NCI-H2029 (cell line): ENCODE measurements at regions not wholly inside any gene's neighbourhood (a gene's known extent, or its start where the extent isn't known, plus 50 kb on each side); places are given as distances from the start of the nearest gene placed in this dataset.
"Not testable (repeated sequence)": the region's sequence is repeated elsewhere in the genome, so short reads cannot be mapped to it uniquely, and the experiment has no call there.

Experiments
- DNase-seq: peaks from one replicate; lab custom pipeline; 2025; lab: John Stamatoyannopoulos, UW

DNA sequence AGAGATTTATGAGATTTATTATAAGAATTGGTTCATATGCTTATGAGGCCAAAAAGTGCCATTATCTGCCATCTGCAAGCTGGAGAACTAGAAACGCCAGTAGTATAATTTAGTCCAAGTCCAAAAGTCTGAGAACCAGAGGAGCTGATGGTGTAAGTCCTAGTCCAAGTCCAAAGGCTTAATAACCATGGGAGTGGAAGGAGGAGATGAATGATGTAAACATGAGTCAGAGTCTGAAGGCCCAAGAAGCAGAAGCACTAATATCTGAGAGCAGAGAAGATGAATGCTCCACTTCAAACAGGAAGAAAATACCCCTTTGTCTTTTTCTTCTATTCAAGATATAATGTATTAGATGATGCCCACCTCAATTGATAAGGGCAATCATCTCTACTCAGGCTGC is 185.7 kb downstream of the CGGBP1 start:
- DNase-seq: no peak

DNA sequence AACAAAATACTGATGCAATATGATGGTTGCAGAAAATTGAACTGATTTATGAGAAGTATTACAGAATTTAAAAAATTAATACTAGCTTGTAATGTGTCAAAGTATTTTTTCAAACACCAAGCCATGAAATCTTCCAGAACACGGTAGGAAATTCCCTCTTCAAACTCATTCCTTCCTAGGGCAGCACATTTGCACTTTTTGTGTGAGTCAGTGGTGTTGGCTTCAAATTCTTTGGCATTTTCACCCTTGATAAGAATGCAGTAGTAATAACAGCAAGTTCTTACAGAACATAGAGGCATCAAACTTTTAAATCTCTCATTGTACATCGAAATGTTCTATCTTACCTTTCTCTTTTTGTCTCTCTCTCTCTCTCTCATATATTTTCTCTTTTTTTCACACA is 191.8 kb downstream of the CGGBP1 start:
- DNase-seq: no peak

DNA sequence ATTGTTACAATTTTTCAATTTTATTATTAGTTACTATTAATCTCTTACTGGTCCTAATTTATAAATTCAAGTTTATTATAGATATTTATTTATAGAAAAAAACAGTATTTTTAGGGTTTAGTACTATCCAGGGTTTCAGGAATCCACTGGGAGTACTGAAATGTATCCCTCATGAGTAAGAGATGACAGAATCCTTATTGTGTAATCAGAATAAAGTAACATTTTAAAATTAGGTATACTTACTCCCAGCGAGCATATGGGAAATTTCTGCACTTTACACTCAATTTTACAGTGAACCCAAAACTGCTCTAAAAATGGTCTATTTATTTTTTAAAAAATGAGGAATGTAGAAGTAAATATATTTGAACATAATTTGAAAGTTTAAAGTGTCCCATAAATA is 202.7 kb downstream of the CGGBP1 start:
- no peak for DNase-seq

DNA sequence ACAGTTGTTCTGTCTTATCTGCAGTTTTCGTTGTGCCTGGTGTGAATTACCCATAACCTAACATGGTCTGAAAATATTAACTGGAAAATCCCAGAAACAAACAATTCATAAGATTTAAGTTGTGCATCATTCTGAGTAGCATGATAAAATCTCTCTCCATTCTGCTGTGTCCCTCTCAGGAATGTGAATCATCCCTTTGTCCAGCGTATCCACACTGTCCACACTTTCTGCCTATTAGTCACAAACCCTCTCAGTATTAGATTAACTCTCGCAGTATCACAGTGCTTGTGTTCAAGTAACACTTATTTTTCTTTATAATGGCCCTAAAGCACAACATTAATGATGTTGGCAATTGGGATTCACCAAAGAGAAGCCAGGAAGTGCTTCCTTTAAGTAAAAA is 203.2 kb downstream of the CGGBP1 start:
- no peak for DNase-seq

DNA sequence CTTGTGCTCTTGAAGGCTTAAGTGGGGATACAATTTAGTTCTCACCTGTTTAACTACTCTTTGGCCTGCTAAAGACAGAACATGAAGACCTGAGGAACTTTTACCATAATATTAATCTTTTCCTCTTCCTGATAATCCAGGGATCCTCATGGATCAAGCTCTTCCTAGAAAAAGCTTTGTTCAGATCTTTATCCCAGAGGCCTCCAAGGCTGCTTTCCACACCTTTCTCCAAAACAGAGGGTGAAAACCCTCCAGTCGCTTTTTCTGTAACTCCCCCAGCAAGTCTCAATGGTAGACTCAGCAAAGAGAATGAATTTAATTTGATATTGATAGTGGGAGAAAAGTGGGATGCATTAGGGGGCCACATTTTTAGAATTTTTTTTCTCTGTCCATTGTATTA is 203.6 kb downstream of the CGGBP1 start:
- DNase-seq: no peak

DNA sequence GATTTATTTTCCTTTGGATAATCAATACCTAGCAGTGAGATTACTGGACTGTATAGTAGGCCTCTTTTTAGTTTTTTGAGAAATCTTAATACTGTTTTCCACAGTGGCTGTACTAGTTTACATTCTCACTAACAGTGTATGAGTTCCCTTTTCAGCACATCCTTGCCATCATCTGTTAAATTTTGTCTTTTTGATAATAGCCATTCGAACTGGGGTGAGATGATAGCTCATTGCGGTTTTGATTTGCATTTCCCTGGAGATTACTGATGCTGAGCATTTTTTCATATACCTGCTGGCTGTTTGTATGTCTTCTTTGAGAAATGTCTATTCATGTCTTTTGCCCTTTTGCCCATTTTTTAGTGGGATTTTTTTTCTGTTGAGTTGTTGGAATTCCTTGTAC is 210.8 kb downstream of the CGGBP1 start:
- DNase-seq: no peak

DNA sequence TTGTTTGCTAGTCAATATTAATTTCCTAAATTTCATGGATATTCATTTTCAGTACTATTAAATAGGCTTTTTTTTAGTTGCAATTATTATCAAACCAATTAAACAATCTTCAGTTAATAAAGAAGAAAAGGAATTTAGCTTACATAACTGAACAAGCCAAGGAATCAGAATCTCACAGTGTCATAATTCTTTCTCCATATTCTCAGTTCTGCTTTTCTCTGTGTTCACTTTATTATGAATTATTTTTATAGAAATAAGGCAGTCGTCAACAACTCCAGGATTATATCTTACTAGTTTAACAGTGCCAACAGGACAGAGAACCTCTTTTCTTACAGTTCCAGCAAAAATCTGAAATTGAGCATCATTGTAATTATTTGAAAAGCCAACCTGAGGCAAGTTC is 221.7 kb downstream of the CGGBP1 start:
- no peak for DNase-seq

DNA sequence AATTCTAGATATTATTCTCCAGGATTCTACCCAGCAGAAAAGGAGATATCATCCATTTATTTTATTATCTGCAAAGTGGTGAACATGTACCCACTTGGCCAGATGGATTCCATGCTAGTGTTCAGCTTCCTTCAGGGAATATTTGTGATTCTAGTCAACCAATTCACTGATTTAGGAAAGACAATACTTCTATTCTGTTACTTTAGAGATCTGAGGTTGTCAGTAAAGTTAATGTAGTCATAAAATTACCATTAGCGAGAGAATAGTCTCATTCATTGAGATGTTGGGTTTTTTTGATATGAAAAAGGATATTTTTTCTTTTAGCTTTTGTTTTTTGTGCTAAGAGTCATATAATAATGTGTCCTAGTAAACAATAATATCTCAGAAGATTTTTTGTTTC is 222.8 kb downstream of the CGGBP1 start:
- DNase-seq: no peak

DNA sequence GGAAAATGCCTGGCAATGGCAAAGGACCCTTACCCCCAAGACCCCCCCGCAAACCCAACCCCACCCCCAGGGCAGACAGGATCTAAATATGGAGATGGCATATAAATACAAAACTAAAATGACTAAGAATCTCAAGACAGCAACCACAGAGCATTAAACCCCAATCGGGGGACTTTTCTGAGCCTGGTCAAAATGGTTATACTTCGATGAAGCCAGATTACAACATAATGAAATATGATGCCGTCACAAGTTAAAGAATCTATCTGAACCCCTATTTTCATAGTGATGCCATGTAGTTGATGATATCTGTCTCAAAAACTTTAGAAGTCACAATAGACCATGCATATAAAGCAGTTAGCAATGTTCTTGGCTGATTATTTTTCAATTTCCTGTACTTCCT is 223.6 kb downstream of the CGGBP1 start:
- no peak for DNase-seq

DNA sequence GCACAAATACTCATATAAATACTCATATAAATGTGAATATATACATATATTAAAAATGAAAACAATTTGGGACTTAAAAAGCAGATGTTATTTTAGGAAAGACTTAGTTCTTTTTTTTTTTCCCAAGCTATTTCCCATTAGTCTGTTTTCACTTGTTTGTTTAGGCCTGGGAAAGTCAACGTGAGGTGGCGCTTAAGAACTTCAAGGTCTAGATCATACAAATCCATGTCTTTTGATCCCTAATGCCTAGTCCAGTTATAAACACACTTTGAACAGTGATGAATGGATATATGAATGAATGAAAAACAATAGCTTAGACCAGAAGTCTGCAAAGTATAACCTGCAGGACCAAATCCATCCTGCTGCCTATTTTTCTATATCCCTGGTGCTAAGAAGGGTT is 224.5 kb downstream of the CGGBP1 start:
- DNase-seq: no peak

DNA sequence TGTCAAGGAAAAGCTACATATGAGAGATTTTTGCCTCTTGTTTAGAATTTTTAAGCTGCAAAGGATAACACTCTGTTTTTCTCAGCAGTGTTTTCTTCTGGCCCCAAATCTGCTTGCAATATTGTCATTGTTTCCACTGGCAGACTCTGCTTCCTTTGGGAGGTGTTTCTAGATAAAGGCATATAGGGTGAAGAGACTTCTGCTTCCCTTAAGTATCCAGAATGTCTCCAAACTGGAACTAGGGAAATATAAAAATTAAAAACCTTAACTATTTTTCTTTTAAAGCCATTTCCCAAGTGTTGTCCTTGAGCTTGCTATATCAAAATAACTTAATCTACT is 225.8 kb downstream of the CGGBP1 start:
- no peak for DNase-seq

DNA sequence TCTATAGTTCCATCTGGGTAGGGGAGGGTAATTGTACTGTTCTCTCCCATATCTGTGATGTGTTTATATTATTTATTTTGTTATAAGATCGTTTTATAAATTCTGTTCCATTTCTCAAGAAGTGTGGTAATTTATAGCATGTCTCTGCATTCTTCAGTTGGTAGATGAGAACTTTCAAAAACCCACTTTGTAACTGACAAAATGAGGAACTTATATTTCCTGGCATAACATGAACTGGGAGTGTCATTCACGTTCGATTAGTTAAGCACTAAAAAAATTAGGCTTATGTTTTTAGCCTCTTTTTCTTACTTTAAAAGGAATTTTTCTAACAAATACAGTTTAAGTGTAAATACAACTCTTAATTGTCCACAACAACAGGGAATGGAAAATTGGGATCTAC is 230.8 kb downstream of the CGGBP1 start:
- no peak for DNase-seq

DNA sequence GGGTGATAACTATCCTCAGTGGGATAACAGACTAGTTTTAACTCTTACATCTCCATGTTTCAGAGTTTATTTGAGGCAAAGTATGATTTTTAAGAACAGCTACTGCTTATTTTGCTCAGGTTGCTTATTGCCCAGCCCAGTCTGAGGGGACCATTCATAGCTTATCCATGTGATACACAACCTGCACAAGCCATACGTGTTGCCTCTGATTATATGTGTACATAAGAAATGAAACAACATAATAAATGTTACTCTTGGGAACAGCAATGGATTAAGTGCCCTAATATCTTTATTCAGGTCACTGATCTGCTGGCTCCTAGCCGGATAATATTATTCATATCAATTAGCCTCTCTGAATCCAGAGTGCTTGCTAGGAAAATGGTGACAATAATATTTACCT is 236.2 kb downstream of the CGGBP1 start:
- DNase-seq: no peak

DNA sequence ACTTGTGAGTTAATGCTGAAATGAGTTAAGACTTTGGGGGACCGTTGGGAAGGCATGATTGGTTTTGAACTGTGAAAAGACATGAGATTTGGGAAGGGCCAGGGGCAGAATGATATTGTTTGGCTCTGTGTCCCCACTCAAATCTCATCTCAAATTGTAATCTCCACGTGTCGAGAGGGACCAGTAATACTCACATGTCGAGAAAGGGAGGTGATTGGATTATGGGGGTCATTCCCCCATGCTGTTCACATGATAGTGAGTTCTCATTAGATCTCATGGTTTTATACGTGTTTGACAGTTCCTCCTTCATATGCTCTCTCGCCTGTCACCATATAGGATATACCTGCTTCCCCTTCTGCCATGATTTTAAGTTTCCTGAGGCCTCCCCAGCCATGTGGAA is 245.3 kb downstream of the CGGBP1 start:
- DNase-seq: not testable (repeated sequence)

DNA sequence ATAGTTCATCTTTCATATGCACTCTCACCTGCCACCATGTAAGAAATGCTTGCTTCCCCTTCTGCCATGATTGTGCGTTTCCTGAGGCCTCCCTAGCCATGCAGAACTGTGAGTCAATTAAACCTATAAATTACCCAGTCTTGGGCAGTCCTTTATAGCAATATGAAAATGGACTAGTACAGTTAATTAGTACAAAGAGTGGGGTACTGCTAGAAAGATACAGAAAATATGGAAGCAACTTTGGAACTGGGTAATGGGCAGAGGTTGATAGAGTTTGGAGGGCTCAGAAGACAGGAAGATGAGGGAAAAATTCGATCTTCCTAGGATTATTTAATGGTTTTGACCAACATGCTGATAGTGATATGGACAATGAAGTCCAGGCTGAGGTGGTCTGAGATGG is 246.9 kb downstream of the CGGBP1 start:
- DNase-seq: no peak

DNA sequence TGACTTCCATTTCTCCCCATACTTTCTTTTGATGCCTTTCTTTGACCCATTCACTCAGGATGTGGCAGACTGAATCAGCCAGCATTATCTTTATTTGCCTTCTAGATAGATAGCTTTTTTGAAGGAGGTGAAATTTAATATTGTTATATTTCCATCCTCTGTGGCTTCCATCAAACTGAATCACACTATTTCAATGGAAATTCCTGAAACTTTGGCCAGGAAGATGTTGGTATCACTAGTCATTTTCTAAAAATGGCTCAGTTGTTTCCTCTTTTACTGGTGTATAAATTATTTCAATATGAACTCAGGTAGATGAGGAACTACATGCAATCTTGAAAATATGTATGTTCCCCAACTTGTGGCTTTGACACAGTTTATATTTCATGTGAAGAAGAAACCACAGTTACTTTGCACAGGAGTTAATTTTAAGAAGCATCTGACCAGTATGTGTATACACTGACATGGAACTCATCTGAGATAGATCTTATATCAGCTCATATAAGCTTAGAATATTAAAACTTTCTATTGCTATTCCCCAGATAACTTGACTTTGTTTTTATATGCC is 248.3 kb downstream of the CGGBP1 start:
- DNase-seq: no peak

DNA sequence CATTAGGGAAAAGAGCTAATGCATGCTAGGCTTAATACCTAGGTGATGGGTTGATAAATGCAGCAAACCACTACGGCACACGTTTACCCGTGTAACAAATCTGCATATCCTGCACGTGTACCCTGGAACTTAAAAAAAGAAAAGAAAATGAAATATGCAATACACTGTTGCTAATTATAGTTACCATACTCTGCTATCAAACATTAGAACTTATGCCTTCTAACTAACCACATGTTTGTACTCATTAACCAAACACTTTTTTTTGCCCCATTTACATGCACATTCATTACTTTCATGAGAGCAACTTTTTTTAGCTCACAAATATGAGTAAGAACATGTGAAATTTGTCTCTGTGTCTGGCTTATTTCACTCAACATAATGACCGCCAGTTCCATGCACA is 253.1 kb downstream of the CGGBP1 start:
- no peak for DNase-seq

DNA sequence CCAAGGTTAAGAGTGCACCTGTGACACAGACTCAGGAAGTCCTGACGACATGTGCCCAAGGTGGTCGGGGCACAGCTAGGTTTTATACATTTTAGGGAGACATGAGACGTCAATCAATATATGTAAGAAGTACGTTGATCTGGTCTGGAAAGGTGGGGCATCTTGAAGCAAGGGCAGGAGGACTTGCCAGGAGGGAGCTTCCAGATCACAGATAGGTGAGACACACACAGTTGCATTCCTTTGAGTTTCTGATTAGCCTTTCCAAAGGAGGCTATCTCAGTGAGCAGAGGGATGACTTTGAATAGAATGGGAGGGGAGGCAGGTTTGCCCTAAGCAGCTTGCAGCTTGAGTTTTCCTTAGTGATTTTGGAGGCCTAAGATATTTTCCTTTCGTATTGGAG is 257.4 kb downstream of the CGGBP1 start:
- DNase-seq: no peak

DNA sequence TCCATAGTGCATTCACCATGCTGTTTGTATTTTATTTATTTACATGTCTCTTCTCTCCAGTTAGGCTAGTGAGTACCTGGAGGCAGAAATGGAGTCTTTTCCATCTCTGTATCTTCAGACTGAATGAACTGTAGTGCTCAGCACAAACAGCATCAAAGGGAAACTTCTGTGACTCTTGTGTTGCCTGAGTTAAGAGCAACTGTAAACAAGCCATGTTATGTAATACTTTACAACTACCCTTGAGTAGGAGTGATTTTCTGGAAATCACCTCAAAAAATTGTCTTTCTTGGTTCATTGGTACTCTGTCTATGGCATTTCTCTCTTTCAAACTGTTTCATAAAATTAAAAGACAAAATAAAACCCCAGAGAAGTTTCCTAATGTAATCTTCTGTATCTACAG is 258.3 kb downstream of the CGGBP1 start:
- no peak for DNase-seq

DNA sequence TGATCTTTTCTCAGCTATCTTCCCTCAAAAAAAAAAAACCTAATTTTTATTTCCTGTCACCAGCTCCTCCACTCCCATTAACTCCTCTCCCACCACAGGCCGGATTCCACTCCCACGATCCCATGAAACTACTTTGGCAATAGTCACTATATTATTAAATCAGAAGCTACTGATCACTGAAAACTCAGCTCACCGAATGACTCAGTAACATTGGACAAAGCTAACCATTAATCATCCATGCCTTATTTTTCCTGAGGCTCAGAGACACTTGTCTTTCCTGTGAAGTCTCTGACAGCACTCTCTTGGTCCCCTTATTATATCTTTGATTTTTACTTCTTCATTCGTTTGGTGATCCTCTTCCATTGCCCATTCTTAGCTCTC is 260.2 kb downstream of the CGGBP1 start:
- no peak for DNase-seq

DNA sequence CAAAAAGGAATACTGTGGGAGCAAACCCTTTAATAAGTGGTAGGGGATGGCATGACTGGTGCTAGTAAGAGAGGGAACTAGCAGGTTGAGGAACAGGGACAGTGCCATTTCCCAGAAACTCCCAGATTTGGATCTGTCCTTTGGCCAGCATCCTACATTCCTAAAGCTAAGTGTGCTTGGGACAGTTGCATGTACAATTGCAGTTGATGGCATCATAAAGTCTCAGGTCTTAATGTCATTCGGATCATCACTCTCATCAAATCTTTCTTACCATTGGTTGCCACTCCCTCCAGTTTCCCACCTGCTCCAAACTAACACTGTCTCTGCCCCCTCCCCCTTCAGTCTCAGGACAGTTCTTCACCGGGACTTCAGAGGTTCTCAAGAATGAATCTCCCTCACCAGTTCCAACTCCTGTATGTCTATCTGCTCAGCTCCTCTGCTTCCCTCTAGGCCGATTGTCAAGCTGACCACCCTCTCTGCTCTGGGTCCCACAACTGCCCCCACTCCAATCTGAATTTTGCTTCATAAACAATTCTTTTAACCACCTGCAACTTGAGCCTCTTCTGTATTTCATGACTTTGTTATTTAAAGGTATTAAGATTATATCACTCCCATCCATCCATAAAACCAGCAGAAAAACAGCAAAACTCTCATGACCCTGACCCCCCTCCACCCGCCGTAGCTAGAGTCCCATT is 260.8 kb downstream of the CGGBP1 start:
- DNase-seq: no peak

DNA sequence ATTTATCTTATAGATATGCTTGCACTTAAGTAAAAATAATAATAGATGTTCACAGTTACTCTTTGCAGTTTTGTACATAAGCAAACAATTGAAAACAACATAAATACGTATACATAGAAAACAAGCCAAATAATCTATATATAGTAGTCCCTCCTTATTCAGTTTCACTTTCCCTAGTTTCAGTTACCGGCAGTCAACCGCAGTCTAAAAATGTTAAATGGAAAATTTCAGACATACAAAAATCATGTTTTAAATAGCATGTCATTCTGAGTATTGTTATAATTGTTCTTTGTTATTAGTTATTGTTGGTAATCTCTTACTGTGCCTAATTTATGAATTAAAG is 262.0 kb downstream of the CGGBP1 start:
- DNase-seq: no peak

DNA sequence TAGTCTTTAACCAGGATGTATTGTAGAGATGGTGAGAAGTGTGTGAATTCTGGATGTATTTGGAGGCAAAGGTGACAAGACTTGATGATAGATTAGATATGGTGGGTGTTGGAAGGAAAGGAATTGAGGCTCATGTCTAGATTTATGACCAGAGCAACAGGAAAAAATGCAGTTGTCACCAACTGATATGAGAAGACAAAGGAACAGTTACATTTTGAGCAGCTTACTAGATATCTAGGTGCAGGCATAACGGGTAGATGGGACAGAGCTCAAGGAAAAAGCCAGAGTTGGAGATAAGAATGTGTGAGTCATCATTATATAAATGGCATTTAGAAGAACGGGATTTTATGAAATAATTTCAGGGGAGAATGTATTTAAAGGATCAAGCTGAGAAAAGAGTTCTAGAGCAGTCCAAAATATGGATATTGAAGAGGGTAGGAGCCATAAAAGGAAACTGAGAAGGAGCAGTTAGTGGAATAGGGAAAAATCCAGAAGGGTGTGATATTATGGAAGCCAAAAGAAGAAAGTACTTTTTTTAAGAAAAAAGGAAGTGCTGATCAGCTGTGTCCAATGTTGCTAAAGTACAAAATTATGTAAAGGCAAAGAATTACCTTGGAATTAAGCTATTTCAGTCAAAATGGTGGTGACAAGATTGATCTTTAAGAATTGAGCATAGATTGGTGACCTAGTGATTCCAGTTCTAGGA is 262.5 kb downstream of the CGGBP1 start:
- no peak for DNase-seq

DNA sequence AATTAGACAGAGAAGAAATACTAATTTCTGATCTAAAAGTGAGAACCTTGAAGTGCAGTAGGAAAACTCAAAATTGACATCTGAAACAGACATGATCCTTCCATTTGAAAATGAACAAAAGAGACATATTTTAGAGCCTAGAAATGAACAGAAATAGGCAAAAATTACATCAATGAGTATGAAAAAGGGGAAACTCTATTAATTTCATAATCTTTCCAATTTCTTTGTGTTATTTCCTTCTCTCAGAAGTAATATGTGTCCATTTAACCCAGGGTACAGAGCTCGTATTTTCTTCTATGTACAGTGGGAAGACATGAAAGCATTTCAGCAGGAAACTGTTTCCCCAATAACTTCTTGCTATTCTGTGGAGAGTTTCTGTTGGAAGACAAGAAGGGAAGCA is 263.1 kb downstream of the CGGBP1 start:
- no peak for DNase-seq
